ENCODE measurements at regions not wholly inside any gene's neighbourhood (a gene's known extent, or its start where the extent isn't known, plus 50 kb on each side); places are given as distances from the start of the nearest gene placed in this dataset.
"Not testable (repeated sequence)": the region's sequence is repeated elsewhere in the genome, so short reads cannot be mapped to it uniquely, and the experiment has no call there.

- Mint-ChIP-seq H3K27ac (no peak overlapping the region), H3K36me3 (no peaks in the 10 kb centered on the region), H3K9me3 (peaks cover 5% of the 10 kb centered on the region), H3K4me3 (no peak overlapping the region), H3K4me1 (ENCODE audit: low read depth in 2 of 2) (no peaks in the 10 kb centered on the region), H3K27me3 (no peaks in the 10 kb centered on the region)
- no peak for ATAC-seq
- no peak for DNase-seq (ENCODE audit: low spot score)
These were observed 929.3 kb upstream of the MAN1A1 start for GRCh38 chr6:120278689-120279396.

GRCh38 chr6:120274547-120274946 lies 925.0 kb upstream of the MAN1A1 start:
- H3K27ac Mint-ChIP-seq = no peak overlapping the region
- no peak overlapping the region for H3K4me3 Mint-ChIP-seq
- DNase-seq (ENCODE audit: low spot score) (no peak), ATAC-seq (no peak)
- H3K36me3 Mint-ChIP-seq = no peaks in the 10 kb centered on the region
- H3K4me1 Mint-ChIP-seq (ENCODE audit: low read depth in 2 of 2) = no peaks in the 10 kb centered on the region
- H3K27me3 Mint-ChIP-seq = no peaks in the 10 kb centered on the region
- H3K9me3 Mint-ChIP-seq = peaks cover 6% of the 10 kb centered on the region

GRCh38 chr6:120273411-120273810 lies 923.9 kb upstream of the MAN1A1 start:
- H3K36me3 Mint-ChIP-seq = no peaks in the 10 kb centered on the region
- H3K9me3 Mint-ChIP-seq = peaks cover 6% of the 10 kb centered on the region
- H3K27ac Mint-ChIP-seq = no peak overlapping the region
- DNase-seq (ENCODE audit: low spot score) (no peak), ATAC-seq (no peak)
- H3K4me3 Mint-ChIP-seq = no peak overlapping the region
- no peaks in the 10 kb centered on the region for H3K27me3 Mint-ChIP-seq
- no peaks in the 10 kb centered on the region for H3K4me1 Mint-ChIP-seq (ENCODE audit: low read depth in 2 of 2)

- Mint-ChIP-seq H3K27ac (no peak overlapping the region), H3K36me3 (no peaks in the 10 kb centered on the region), H3K4me3 (no peak overlapping the region), H3K27me3 (no peaks in the 10 kb centered on the region), H3K9me3 (peaks cover 7% of the 10 kb centered on the region), H3K4me1 (ENCODE audit: low read depth in 2 of 2) (no peaks in the 10 kb centered on the region)
- no peak for DNase-seq (ENCODE audit: low spot score)
- no peak for ATAC-seq
These were observed 922.5 kb upstream of the MAN1A1 start for GRCh38 chr6:120272038-120272437.

GRCh38 chr6:120268256-120268655 lies 918.7 kb upstream of the MAN1A1 start:
- DNase-seq (ENCODE audit: low spot score); H3K27me3 Mint-ChIP-seq; H3K4me1 Mint-ChIP-seq (ENCODE audit: low read depth in 2 of 2); H3K4me3 Mint-ChIP-seq; H3K27ac Mint-ChIP-seq; H3K36me3 Mint-ChIP-seq; ATAC-seq: not testable (repeated sequence)
- H3K9me3 Mint-ChIP-seq = peaks cover 13% of the 10 kb centered on the region

- no peak for ATAC-seq
- no peak overlapping the region for H3K4me3 Mint-ChIP-seq
These were observed 912.8 kb upstream of the MAN1A1 start for GRCh38 chr6:120262354-120262753.

GRCh38 chr6:120260636-120261035 lies 911.1 kb upstream of the MAN1A1 start:
- no peaks in the 10 kb centered on the region for H3K4me1 Mint-ChIP-seq (ENCODE audit: low read depth in 2 of 2)
- no peak overlapping the region for H3K27ac Mint-ChIP-seq
- ATAC-seq (no peak), DNase-seq (ENCODE audit: low spot score) (no peak)
- H3K4me3 Mint-ChIP-seq = no peak overlapping the region
- H3K9me3 Mint-ChIP-seq = peaks cover 4% of the 10 kb centered on the region
- H3K27me3 Mint-ChIP-seq = no peaks in the 10 kb centered on the region
- no peaks in the 10 kb centered on the region for H3K36me3 Mint-ChIP-seq

More at GRCh38 chr6:120262354-120262753, 912.8 kb upstream of the MAN1A1 start:
- Mint-ChIP-seq H3K36me3 (peaks cover 7% of the 10 kb centered on the region), H3K9me3 (peaks cover 15% of the 10 kb centered on the region), H3K4me1 (ENCODE audit: low read depth in 2 of 2) (no peaks in the 10 kb centered on the region), H3K27ac (no peak overlapping the region), H3K27me3 (no peaks in the 10 kb centered on the region)
- DNase-seq (ENCODE audit: low spot score) = no peak

- Mint-ChIP-seq H3K27me3 (no peaks in the 10 kb centered on the region), H3K4me1 (ENCODE audit: low read depth in 2 of 2) (no peaks in the 10 kb centered on the region), H3K4me3 (no peak overlapping the region), H3K9me3 (peaks cover 16% of the 10 kb centered on the region), H3K36me3 (no peaks in the 10 kb centered on the region), H3K27ac (no peak overlapping the region)
- ATAC-seq (no peak), DNase-seq (ENCODE audit: low spot score) (no peak)
These were observed 905.1 kb upstream of the MAN1A1 start for GRCh38 chr6:120254651-120255050.

- H3K9me3 Mint-ChIP-seq = peaks cover 25% of the 10 kb centered on the region
- no peak overlapping the region for H3K4me3 Mint-ChIP-seq
- no peaks in the 10 kb centered on the region for H3K36me3 Mint-ChIP-seq
- H3K4me1 Mint-ChIP-seq (ENCODE audit: low read depth in 2 of 2) = no peaks in the 10 kb centered on the region
- no peaks in the 10 kb centered on the region for H3K27me3 Mint-ChIP-seq
- DNase-seq (ENCODE audit: low spot score) (no peak), ATAC-seq (no peak)
- H3K27ac Mint-ChIP-seq = no peak overlapping the region
These were observed 898.9 kb upstream of the MAN1A1 start for GRCh38 chr6:120248451-120248850.

- ATAC-seq = no peak
- DNase-seq (ENCODE audit: low spot score) = no peak
- no peak overlapping the region for H3K4me3 Mint-ChIP-seq
- H3K36me3 Mint-ChIP-seq = no peaks in the 10 kb centered on the region
- no peaks in the 10 kb centered on the region for H3K27me3 Mint-ChIP-seq
- no peaks in the 10 kb centered on the region for H3K4me1 Mint-ChIP-seq (ENCODE audit: low read depth in 2 of 2)
- peaks cover 13% of the 10 kb centered on the region for H3K9me3 Mint-ChIP-seq
- H3K27ac Mint-ChIP-seq = no peak overlapping the region
These were observed 887.7 kb upstream of the MAN1A1 start for GRCh38 chr6:120237221-120237620.

- Mint-ChIP-seq H3K4me1 (ENCODE audit: low read depth in 2 of 2) (no peaks in the 10 kb centered on the region), H3K27ac (no peak overlapping the region), H3K4me3 (no peak overlapping the region), H3K9me3 (peaks cover 9% of the 10 kb centered on the region), H3K36me3 (no peaks in the 10 kb centered on the region), H3K27me3 (no peaks in the 10 kb centered on the region)
- ATAC-seq (no peak), DNase-seq (ENCODE audit: low spot score) (no peak)
These were observed 880.4 kb upstream of the MAN1A1 start for GRCh38 chr6:120230008-120230407.

GRCh38 chr6:120228297-120228696 lies 878.7 kb upstream of the MAN1A1 start:
- Mint-ChIP-seq H3K4me3 (no peak overlapping the region), H3K36me3 (no peaks in the 10 kb centered on the region), H3K27me3 (no peaks in the 10 kb centered on the region), H3K4me1 (ENCODE audit: low read depth in 2 of 2) (no peaks in the 10 kb centered on the region), H3K9me3 (peaks cover 7% of the 10 kb centered on the region), H3K27ac (no peak overlapping the region)
- DNase-seq (ENCODE audit: low spot score) (no peak), ATAC-seq (no peak)

GRCh38 chr6:120219339-120219738 lies 869.8 kb upstream of the MAN1A1 start:
- DNase-seq (ENCODE audit: low spot score) (no peak), ATAC-seq (no peak)
- peaks cover 7% of the 10 kb centered on the region for H3K9me3 Mint-ChIP-seq
- no peaks in the 10 kb centered on the region for H3K4me1 Mint-ChIP-seq (ENCODE audit: low read depth in 2 of 2)
- no peaks in the 10 kb centered on the region for H3K27me3 Mint-ChIP-seq
- H3K4me3 Mint-ChIP-seq = no peak overlapping the region
- H3K27ac Mint-ChIP-seq = no peak overlapping the region
- no peaks in the 10 kb centered on the region for H3K36me3 Mint-ChIP-seq

GRCh38 chr6:120214088-120214499 lies 864.5 kb upstream of the MAN1A1 start:
- Mint-ChIP-seq H3K4me1 (ENCODE audit: low read depth in 2 of 2) (no peaks in the 10 kb centered on the region), H3K9me3 (peaks cover 5% of the 10 kb centered on the region), H3K36me3 (no peaks in the 10 kb centered on the region), H3K4me3 (no peak overlapping the region), H3K27ac (no peak overlapping the region), H3K27me3 (no peaks in the 10 kb centered on the region)
- no peak for DNase-seq (ENCODE audit: low spot score)
- no peak for ATAC-seq

All from natural killer cell treated with Interleukin-12 subunit alpha and Interleukin-12 subunit beta and Interleukin-15 and Interleukin-18, amount 100 ng/mL, for 72 hours (primary cell).